DMS53 (cell line): ENCODE measurements at regions not wholly inside any gene's neighbourhood (a gene's known extent, or its start where the extent isn't known, plus 50 kb on each side); places are given as distances from the start of the nearest gene placed in this dataset.

ENCODE experiments used
- DNase-seq: peaks from one replicate; lab custom pipeline; 2025; lab: John Stamatoyannopoulos, UW

- DNase-seq, result no peak
Measured at GRCh38 chr6:20313051-20313450, 88.6 kb upstream of the E2F3 start.

GRCh38 chr6:20313960-20314530 is 87.6 kb upstream of the E2F3 start:
- no peak for DNase-seq

GRCh38 chr6:20314866-20315845 is 86.5 kb upstream of the E2F3 start:
- no peak for DNase-seq

- DNase-seq, result no peak
Measured at GRCh38 chr6:20317430-20317829, 84.2 kb upstream of the E2F3 start.

- no peak for DNase-seq
Measured at GRCh38 chr6:20318851-20319387, 82.8 kb upstream of the E2F3 start.

- DNase-seq, result no peak
Measured at GRCh38 chr6:20319520-20320357, 81.9 kb upstream of the E2F3 start.

GRCh38 chr6:20325641-20326421 is 75.8 kb upstream of the E2F3 start:
- no peak for DNase-seq

- no peak for DNase-seq
Measured at GRCh38 chr6:20326422-20326728, 75.3 kb upstream of the E2F3 start.

GRCh38 chr6:20327141-20327540 is 74.5 kb upstream of the E2F3 start:
- no peak for DNase-seq

- no peak for DNase-seq
Measured at GRCh38 chr6:20328266-20328923, 73.3 kb upstream of the E2F3 start.

GRCh38 chr6:20328924-20329300 is 72.8 kb upstream of the E2F3 start:
- no peak for DNase-seq

- no peak for DNase-seq
Measured at GRCh38 chr6:20331042-20331441, 70.6 kb upstream of the E2F3 start.

GRCh38 chr6:20331625-20332024 is 70.1 kb upstream of the E2F3 start:
- DNase-seq, result no peak

- no peak for DNase-seq
Measured at GRCh38 chr6:20332441-20333006, 69.2 kb upstream of the E2F3 start.

- DNase-seq, result peak; percentile 18
Measured at GRCh38 chr6:20333721-20334269, 67.9 kb upstream of the E2F3 start.

- peak; percentile 87 for DNase-seq
Measured at GRCh38 chr6:20334334-20334733, 67.3 kb upstream of the E2F3 start.

GRCh38 chr6:20334962-20335361 is 66.7 kb upstream of the E2F3 start:
- DNase-seq, result no peak

GRCh38 chr6:20335872-20336271 is 65.8 kb upstream of the E2F3 start:
- no peak for DNase-seq

GRCh38 chr6:20338156-20338555 is 63.5 kb upstream of the E2F3 start:
- no peak for DNase-seq

GRCh38 chr6:20340068-20340848 is 61.4 kb upstream of the E2F3 start:
- DNase-seq, result no peak
